ENCODE measurements at regions not wholly inside any gene's neighbourhood (a gene's known extent, or its start where the extent isn't known, plus 50 kb on each side); places are given as distances from the start of the nearest gene placed in this dataset.
"Not testable (repeated sequence)": the region's sequence is repeated elsewhere in the genome, so short reads cannot be mapped to it uniquely, and the experiment has no call there.

GRCh38 chr10:18918532-18918931 is 130.1 kb upstream of the MALRD1 start:
- H3K4me3 ChIP-seq (ENCODE audit: low read depth, low read length), result no peak overlapping the region
- H3K36me3 ChIP-seq (ENCODE audit: control insufficient read depth, insufficient read depth, low read length), result no peaks in the 10 kb centered on the region
- no peaks in the 10 kb centered on the region for H3K27me3 ChIP-seq (ENCODE audit: control insufficient read depth, insufficient read depth, low read length)
- TF ChIP-seq CTCF (IDR thresholded peaks at IDR 0.05; ENCODE audit: insufficient read depth, low read length, poor library complexity, severe bottlenecking), result no peak
- DNase-seq (ENCODE audit: low read depth), result peak; percentile 35

GRCh38 chr10:18949391-18949790 is 99.2 kb upstream of the MALRD1 start:
- peak; percentile 1 for DNase-seq (ENCODE audit: low read depth)
- Histone ChIP-seq H3K36me3 (ENCODE audit: control insufficient read depth, insufficient read depth, low read length) (no peaks in the 10 kb centered on the region), H3K27me3 (ENCODE audit: control insufficient read depth, insufficient read depth, low read length) (no peaks in the 10 kb centered on the region), H3K4me3 (ENCODE audit: low read depth, low read length) (no peak overlapping the region)
- TF ChIP-seq CTCF (IDR thresholded peaks at IDR 0.05; ENCODE audit: insufficient read depth, low read length, poor library complexity, severe bottlenecking), result no peak

DNA sequence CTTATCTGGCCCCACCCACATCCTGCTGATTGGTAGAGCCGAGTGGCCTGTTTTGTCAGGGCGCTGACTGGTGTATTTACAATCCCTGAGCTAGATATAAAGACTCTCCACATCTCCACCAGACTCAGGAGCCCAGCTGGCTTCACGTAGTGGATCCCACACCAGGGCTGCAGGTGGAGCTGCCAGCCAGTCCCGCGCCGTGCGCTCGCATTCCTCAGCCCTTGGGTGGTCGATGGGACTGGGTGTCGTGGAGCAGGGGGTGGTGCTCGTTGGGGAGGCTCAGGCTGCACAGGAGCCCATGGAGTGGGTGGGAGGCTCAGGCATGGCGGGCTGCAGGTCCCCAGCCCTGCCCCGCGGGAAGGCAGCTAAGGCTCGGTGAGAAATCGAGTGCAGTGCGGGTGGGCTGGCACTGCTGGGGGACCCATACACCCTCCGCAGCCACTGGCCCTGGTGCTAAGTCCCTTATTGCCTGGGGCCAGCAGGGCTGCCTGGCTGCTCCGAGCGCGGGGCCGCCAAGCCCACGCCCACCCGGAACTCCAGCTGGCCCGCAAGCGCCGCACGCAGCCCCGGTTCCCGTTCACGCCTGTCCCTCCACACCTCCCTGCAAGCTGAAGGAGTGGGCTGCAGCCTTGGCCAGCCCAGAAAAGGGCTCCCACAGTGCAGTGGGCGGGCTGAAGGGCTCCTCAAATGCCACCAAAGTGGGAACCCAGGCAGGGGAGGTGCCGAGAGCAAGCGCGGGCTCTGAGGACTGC is 97.4 kb upstream of the MALRD1 start:
- not testable (repeated sequence) for H3K36me3 ChIP-seq (ENCODE audit: control insufficient read depth, insufficient read depth, low read length); DNase-seq (ENCODE audit: low read depth); H3K4me3 ChIP-seq (ENCODE audit: low read depth, low read length); H3K27me3 ChIP-seq (ENCODE audit: control insufficient read depth, insufficient read depth, low read length)

- DNase-seq (ENCODE audit: low read depth), result no peak
- no peaks in the 10 kb centered on the region for H3K27me3 ChIP-seq (ENCODE audit: control insufficient read depth, insufficient read depth, low read length)
- H3K4me3 ChIP-seq (ENCODE audit: low read depth, low read length), result no peak overlapping the region
- no peak for TF ChIP-seq CTCF (IDR thresholded peaks at IDR 0.05; ENCODE audit: insufficient read depth, low read length, poor library complexity, severe bottlenecking)
- no peaks in the 10 kb centered on the region for H3K36me3 ChIP-seq (ENCODE audit: control insufficient read depth, insufficient read depth, low read length)
Measured at GRCh38 chr10:18955061-18955460, 93.5 kb upstream of the MALRD1 start.

DNA sequence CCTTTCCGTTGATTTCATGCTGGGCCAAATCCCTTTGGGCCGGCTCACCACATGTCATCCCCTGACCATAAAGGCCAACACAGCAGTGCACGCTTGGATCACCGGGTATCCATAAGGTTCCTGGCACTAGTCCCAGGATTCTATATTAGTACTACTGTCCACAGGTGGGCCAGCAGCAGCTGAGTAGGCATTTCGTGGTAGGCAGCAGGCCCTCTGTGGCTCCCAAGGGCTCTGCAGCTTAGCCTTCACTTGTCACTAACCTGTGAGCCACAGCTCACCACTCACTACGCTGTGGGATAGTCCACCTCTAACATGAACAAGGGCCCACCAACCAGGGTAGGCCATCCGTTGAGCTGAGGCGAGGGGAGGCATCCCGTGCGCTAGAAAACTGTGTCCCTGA is 89.2 kb upstream of the MALRD1 start:
- Histone ChIP-seq H3K36me3 (ENCODE audit: control insufficient read depth, insufficient read depth, low read length) (no peaks in the 10 kb centered on the region), H3K27me3 (ENCODE audit: control insufficient read depth, insufficient read depth, low read length) (no peaks in the 10 kb centered on the region), H3K4me3 (ENCODE audit: low read depth, low read length) (no peak overlapping the region)
- DNase-seq (ENCODE audit: low read depth), result no peak
- no peak for TF ChIP-seq CTCF (IDR thresholded peaks at IDR 0.05; ENCODE audit: insufficient read depth, low read length, poor library complexity, severe bottlenecking)

- no peak for DNase-seq (ENCODE audit: low read depth)
- Histone ChIP-seq H3K4me3 (ENCODE audit: low read depth, low read length) (no peak overlapping the region), H3K36me3 (ENCODE audit: control insufficient read depth, insufficient read depth, low read length) (no peaks in the 10 kb centered on the region)
Measured at GRCh38 chr10:18960466-18961079, 88.0 kb upstream of the MALRD1 start.

More at GRCh38 chr10:18960466-18961079, 88.0 kb upstream of the MALRD1 start:
- no peak for TF ChIP-seq CTCF (IDR thresholded peaks at IDR 0.05; ENCODE audit: insufficient read depth, low read length, poor library complexity, severe bottlenecking)
- H3K27me3 ChIP-seq (ENCODE audit: control insufficient read depth, insufficient read depth, low read length), result no peaks in the 10 kb centered on the region
